Activated CD8-positive, alpha-beta memory T cell treated with anti-CD3 and anti-CD28 coated beads for 36 hours (primary cell): ENCODE measurements at regions not wholly inside any gene's neighbourhood (a gene's known extent, or its start where the extent isn't known, plus 50 kb on each side); places are given as distances from the start of the nearest gene placed in this dataset.
"Not testable (repeated sequence)": the region's sequence is repeated elsewhere in the genome, so short reads cannot be mapped to it uniquely, and the experiment has no call there.

Source experiments
- CTCF ChIA-PET: fragments of 350-600 bp; sonication (Branson Sonifier 250); formaldehyde crosslinking; loops from one replicate; lab custom pipeline; 2021; ENCODE audit warnings: antibody characterized with exemption; lab: Charles Lee
- POLR2A ChIA-PET: fragments of 350-600 bp; sonication (Branson Sonifier 250); formaldehyde crosslinking; loops from one replicate; lab custom pipeline; 2021; ENCODE audit warnings: antibody characterized with exemption; lab: Charles Lee

DNA sequence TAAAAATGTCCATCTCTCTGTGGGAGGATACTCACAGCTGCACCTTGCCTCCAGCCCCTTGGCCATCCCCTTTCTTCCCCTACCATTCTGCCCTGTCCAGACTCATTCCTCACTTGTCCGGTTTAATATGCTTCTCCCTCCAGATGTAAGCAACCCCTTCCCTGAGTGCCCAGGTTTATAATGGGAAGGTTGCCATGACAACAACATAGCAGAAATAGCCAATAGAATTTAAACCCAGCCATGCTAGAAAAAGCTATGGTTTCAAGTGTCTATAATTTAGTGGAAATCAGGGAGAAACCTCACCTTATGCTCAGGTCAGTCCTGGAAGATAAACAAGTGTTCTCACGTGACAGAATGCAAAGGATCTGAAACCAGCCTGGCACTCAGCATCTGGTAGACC, 196.0 kb upstream of the FZD8 start:
- POLR2A ChIA-PET = no interaction called here
- CTCF ChIA-PET = no interaction called here

DNA sequence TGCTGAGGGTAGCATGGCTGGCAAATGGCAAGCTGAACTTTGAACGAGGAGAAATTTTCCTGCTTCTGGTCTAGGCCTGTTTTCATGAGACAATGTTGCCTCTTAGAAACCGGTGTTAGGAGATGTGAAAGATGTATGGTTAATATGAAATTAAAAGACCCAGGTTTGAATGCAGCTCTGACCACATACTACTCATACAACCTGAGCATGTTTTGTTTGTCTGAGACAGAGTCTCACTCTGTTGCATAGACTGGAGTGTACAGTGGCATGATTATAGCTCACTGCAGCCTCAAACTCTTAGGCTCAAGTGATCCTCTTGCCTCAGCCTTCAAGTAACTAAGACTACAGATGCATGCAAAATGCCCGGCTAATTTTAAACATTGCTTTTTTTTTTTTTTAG, 193.4 kb upstream of the FZD8 start:
- CTCF ChIA-PET = no interaction called here

DNA sequence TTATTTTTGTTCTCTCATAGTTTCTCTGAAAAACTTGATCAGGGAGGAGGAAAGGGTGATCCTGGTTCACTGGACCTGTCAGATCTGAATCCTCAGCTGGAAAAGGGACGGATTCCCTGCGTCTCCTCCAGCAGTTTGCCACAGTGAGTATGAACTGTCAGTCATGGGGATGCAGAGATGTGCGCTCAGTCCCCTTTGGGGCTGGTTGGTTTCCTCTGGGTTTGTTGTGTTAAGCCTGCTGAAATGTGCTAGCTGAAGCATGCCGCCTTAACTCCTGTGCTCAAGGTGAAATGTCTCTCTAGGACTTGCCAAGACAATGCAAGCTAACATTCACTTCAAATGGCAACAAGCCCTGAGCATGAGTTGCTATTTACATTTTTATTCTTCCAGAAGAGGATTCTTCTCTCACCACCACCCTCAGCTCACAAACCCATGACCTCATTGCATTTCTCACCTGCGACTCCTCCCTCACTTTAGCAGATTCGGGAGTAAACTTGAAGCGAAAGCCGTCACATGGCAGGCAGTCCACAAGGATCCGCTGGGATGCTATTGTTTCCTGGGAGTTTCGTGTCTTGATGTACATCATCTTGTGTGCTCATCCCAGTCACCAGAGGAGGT, 192.9 kb upstream of the FZD8 start:
- CTCF ChIA-PET = no interaction called here
- POLR2A ChIA-PET = no interaction called here

More for the DNA sequence above, 193.4 kb upstream of the FZD8 start:
- POLR2A ChIA-PET = no interaction called here

DNA sequence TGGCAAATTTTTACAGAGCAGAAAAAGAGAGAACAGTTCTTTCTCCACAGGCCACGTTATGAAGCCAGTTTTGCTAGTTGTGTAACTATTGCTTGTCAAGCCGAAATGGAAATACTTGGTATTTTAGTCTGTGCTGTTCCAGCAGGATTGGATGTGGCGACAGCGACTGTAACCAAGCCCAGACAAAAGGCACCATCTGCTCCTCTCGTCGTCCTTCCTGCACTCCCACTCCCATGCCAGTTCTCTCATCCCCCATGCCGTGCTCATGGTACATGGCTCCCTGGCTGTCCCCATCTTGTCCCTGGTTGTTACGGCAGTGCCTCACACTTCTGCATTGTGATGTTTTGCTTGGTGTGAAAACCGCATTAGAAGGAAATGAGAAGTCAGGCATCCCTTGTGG, 185.7 kb upstream of the FZD8 start:
- ChIA-PET CTCF (no interaction called here), POLR2A (no interaction called here)

- CTCF ChIA-PET = no interaction called here
- POLR2A ChIA-PET = no interaction called here
Measured at GRCh38 chr10:35824704-35825103, 182.6 kb upstream of the FZD8 start.

GRCh38 chr10:35822316-35822715, 180.2 kb upstream of the FZD8 start:
- POLR2A ChIA-PET = interaction anchor here (0.5 kb wide), 1 partner anchor 164 kb away, joined by 3 read pairs; no protein-coding TSS in a partner anchor
- CTCF ChIA-PET = no interaction called here

- CTCF ChIA-PET = no interaction called here
- POLR2A ChIA-PET = no interaction called here
Measured at GRCh38 chr10:35821339-35821911, 179.3 kb upstream of the FZD8 start.

GRCh38 chr10:35819736-35820135, 177.6 kb upstream of the FZD8 start:
- POLR2A ChIA-PET = no interaction called here
- CTCF ChIA-PET = no interaction called here

DNA sequence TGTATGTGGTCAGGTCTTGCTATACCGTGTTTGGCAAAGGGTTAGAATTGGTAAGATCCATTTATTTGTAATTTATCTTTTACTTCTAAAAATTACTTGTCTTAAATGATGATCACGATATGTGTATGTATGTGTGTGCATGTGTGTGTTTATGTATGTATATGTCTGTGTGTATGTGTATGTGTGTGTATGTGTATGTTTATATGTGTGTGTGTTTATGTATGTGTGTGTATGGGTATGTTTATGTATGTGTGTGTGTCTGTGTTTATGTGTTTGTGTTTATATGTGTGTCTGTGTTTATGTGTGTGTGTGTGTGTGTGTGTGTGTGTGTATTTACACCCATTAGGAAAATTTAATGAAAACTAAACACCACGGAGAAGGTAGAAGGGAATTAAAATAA, 176.9 kb upstream of the FZD8 start:
- POLR2A ChIA-PET = no interaction called here
- CTCF ChIA-PET = no interaction called here

- POLR2A ChIA-PET, CTCF ChIA-PET: not testable (repeated sequence)
Measured at GRCh38 chr10:35817109-35817508, 175.0 kb upstream of the FZD8 start.

DNA sequence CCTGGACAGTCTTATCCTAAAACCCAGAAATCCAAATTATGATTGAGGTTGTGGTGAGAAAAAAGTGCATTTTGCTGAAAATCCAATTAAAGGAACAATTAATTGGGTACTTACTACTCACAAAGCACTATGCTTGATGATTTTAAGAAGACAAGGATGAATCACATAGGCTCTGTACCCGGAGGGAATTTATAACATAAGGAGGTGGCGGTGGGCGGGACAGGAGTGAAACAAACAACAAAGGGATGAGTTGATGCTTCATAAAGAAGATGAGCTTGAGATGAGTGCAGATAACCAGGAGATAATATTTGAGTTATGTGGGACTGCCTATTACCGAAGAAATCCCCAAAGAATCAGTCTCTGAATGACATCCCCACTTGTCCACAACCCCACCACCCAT, 171.1 kb upstream of the FZD8 start:
- ChIA-PET CTCF (no interaction called here), POLR2A (no interaction called here)

DNA sequence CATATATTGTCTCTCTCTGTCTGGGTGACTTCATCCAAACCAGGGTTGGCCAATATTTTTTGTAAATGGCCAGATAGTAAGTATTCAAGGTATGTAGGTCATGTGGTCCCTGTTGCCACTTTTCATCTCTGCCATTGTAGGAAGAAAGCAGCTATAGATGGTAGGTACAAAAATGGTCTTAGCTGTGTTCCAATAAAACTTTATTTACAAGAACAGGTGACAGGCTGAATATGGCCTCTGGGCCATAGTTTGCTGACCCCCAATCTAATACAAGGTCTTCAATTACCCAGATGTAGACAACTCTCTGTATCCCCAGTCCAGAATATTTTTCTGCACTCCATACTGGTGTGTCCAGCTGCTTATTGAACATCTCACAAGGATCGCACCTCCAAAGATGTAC, 166.2 kb upstream of the FZD8 start:
- ChIA-PET POLR2A (no interaction called here), CTCF (no interaction called here)

DNA sequence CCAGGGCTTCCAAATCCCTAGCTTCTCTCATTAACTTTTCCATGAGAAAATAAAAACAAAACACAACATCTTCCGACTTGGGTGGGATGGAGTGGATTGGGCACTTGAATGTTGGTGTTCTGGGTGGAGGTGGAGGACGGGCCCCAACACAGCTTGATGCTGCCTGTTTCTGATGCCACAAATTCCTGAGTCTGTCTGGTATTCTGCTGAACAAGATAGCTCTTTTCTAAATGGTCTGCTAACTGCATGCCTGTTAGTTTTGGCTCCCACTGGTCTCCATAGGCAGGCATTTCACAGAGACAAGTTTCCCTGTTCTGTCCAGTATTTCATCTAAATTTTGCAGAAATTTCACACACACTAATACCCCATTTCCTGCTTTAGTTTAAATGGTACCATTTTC, 160.9 kb upstream of the FZD8 start:
- CTCF ChIA-PET = no interaction called here
- POLR2A ChIA-PET = no interaction called here

GRCh38 chr10:35797187-35797586, 155.1 kb upstream of the FZD8 start:
- CTCF ChIA-PET = no interaction called here
- POLR2A ChIA-PET = no interaction called here

DNA sequence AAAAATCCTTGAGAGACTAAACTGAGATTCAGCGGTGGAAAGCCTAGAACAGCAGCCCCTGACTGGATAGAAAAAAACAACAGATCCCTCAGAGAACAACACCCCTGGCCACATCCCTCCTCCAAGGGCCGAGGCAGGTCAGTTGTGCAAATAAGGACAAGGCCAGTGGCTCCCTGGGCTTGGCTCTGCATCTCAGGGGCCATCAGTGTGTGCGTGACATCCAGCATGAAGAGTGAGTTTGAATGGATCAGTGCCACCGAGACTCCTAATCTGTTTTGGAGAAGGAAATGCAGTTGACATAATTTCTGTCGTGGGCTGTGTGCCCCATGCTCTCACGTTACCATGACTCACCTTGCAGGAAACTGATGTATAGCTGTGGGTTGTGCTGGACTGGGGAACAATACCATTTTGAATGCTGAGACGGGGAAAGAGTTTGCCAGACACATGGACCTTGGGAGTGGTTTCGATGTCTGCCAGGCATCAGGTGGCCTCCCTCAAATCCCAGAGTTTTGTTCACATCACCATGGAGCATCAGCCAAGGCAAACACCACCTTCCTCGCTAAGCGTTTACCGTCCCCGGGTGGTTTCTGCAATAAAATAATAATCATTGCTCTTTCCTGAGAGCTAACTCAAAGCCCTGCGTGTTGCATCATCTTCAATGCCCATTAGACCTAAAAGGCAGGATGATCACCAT, 153.2 kb upstream of the FZD8 start:
- ChIA-PET POLR2A (no interaction called here), CTCF (no interaction called here)

DNA sequence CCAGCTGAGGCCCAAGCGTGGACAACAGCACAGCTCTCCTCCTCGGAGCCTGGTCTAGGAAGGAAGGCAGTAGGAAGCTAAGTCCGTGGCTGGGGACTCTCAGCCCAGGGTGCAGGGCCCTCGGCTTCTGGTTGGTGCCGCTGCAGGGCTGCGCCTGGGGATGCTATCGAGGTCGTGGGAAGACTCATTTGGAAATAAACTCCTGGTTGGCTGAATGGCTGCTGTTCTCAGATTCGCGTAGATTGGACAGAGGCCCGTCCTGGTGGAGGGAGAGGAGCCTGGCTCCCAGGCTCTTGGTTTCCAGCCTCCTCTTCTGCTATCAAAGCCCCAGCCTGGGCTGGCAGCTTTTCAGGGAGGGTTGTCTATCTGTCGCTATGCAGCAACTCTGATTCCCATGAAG, 152.6 kb upstream of the FZD8 start:
- CTCF ChIA-PET = no interaction called here

DNA sequence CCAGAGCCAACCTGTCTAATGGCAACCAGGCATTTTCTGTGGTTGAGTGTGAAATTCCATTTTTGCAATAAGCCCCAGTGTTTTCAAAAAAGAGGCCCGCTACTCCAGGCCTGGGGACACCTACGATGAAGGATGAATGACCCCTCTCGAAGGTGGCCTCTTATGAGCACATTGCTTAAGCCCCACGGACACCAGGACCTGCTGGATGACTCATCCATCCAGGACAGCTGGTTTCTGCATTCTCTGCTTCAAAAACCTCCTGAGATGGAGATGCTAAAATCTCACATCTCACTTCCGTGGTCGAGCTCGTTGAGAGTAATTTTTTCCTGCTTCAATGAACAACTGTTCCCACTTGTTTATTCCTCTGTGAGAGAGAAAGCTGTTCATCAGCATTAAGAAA, 150.2 kb upstream of the FZD8 start:
- ChIA-PET CTCF (no interaction called here), POLR2A (no interaction called here)

More for the DNA sequence above, 152.6 kb upstream of the FZD8 start:
- POLR2A ChIA-PET = no interaction called here

- ChIA-PET POLR2A (no interaction called here), CTCF (no interaction called here)
Measured at GRCh38 chr10:35789996-35790395, 147.9 kb upstream of the FZD8 start.

DNA sequence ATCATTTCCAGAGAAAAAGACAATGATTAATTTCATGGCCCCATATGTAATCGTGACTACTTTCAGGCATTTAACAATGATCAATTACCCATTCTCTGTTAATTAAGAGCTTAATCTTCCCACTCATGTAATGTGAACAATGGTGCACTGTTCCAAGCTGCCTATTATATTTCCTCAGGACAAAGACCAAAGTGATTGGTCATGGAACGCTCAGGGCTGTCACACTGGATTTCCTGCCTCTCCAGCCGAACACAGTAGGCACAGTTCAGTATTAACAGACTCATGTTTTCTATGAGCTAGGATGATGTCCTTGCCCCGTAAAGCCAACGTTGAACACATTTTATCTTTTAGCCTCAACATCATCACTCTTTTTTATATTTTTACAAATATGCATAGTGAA, 142.7 kb upstream of the FZD8 start:
- CTCF ChIA-PET = no interaction called here
- POLR2A ChIA-PET = no interaction called here

DNA sequence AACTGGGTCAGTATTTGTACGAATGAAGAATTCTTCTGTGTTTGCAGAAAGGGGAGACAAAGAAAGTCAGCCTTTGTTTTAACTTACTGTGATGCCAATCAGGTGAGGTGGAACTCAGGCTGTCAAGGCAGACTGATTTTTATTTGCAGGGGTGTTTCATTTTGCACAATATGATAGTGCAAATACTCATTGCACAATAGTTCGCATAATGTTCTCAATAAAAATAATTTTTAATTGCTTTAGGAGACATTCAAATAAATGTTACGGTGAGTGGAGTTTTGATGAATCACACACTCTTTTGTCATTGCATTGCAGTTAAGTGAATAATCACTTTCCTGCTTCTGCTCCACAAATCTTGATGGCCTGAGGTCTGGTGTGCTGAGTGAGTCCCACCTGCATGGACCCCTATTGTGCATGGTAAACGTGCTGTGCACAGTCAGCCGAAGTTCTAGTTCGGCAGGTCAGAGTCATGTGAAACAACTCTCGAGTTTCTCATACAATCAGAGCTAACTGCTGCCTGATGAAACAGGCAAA, 141.3 kb upstream of the FZD8 start:
- CTCF ChIA-PET = no interaction called here
- POLR2A ChIA-PET = no interaction called here

GRCh38 chr10:35781643-35782035, 139.5 kb upstream of the FZD8 start:
- ChIA-PET CTCF (no interaction called here), POLR2A (no interaction called here)
